ENCODE measurements at regions not wholly inside any gene's neighbourhood (a gene's known extent, or its start where the extent isn't known, plus 50 kb on each side); places are given as distances from the start of the nearest gene placed in this dataset.

- TF ChIP-seq, protein P1, sequence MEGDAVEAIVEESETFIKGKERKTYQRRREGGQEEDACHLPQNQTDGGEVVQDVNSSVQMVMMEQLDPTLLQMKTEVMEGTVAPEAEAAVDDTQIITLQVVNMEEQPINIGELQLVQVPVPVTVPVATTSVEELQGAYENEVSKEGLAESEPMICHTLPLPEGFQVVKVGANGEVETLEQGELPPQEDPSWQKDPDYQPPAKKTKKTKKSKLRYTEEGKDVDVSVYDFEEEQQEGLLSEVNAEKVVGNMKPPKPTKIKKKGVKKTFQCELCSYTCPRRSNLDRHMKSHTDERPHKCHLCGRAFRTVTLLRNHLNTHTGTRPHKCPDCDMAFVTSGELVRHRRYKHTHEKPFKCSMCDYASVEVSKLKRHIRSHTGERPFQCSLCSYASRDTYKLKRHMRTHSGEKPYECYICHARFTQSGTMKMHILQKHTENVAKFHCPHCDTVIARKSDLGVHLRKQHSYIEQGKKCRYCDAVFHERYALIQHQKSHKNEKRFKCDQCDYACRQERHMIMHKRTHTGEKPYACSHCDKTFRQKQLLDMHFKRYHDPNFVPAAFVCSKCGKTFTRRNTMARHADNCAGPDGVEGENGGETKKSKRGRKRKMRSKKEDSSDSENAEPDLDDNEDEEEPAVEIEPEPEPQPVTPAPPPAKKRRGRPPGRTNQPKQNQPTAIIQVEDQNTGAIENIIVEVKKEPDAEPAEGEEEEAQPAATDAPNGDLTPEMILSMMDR (IDR thresholded peaks at IDR 0.05), result no peak
These were observed 55.5 kb upstream of the MEGF10 start for GRCh38 chr5:127235136-127235535.

- TF ChIP-seq, protein P1 (IDR thresholded peaks at IDR 0.05), result no peak
These were observed 54.3 kb upstream of the MEGF10 start for GRCh38 chr5:127236254-127236653.

All from LNCAP (cell line).